Colonic mucosa (tissue), 4 donors: ENCODE measurements at regions not wholly inside any gene's neighbourhood (a gene's known extent, or its start where the extent isn't known, plus 50 kb on each side); places are given as distances from the start of the nearest gene placed in this dataset.

Experiments used
- DNase-seq: peaks from one replicate; pipeline ENCODE4 v3.0.0-alpha.2; 2020
- H3K27ac ChIP-seq: fragments of 200-600 bp; one replicate; pipeline ENCODE4 v1.8.0; 2021
- H3K27me3 ChIP-seq: fragments of 200-600 bp; one replicate; pipeline ENCODE4 v1.8.0; 2021
- H3K36me3 ChIP-seq: fragments of 200-600 bp; one replicate; pipeline ENCODE4 v1.8.0; 2021
- H3K4me1 ChIP-seq: fragments of 200-600 bp; one replicate; pipeline ENCODE4 v1.8.0; 2021; ENCODE audit warnings: mild to moderate bottlenecking
- H3K4me3 ChIP-seq: fragments of 200-600 bp; one replicate; pipeline ENCODE4 v1.8.0; 2021
- H3K9ac ChIP-seq, 2 donors: one replicate each; pipeline ENCODE4 v1.7.0; 2013; ENCODE audit warnings: control low read depth in 2 of 2, low read depth in 2 of 2, low read length in 2 of 2
- H3K9me3 ChIP-seq: fragments of 200-600 bp; one replicate; pipeline ENCODE4 v1.8.0; 2021
- CTCF ChIP-seq: fragments of 200-600 bp; IDR thresholded peaks from one replicate; pipeline ENCODE4 v1.8.0; 2022; ENCODE audit warnings: antibody characterized with exemption, mild to moderate bottlenecking
- intact Hi-C: fragments of 100-400 bp; cut with DNase I; formaldehyde crosslinking; loops from one replicate; pipeline ENCODE4 v1.14.1; 2022
- donor health status: healthy.
- donor health status: DM: no; HTN: no; CAD: no.
- donor health status: DM: no; HTN: no; CAD: no.

GRCh38 chr11:38006466-38006865 lies 1408.4 kb upstream of the RAG2 start:
- no peak overlapping the region for H3K9ac ChIP-seq
- no peak overlapping the region for H3K4me3 ChIP-seq
- intact Hi-C loops, result no loop called here
- H3K36me3 ChIP-seq, result no peaks in the 10 kb centered on the region
- no peaks in the 10 kb centered on the region for H3K4me1 ChIP-seq
- H3K27me3 ChIP-seq, result no peaks in the 10 kb centered on the region
- H3K9me3 ChIP-seq, result no peaks in the 10 kb centered on the region
- H3K27ac ChIP-seq, result no peak overlapping the region
- TF ChIP-seq CTCF, result no peak
- no peak for DNase-seq

- intact Hi-C loops, result no loop called here
- Histone ChIP-seq H3K9ac (no peak overlapping the region), H3K27ac (no peak overlapping the region), H3K4me3 (no peak overlapping the region), H3K27me3 (no peaks in the 10 kb centered on the region), H3K36me3 (no peaks in the 10 kb centered on the region), H3K4me1 (no peaks in the 10 kb centered on the region), H3K9me3 (no peaks in the 10 kb centered on the region)
- DNase-seq, result no peak
- no peak for TF ChIP-seq CTCF
Measured at GRCh38 chr11:38005597-38005996, 1407.6 kb upstream of the RAG2 start.

GRCh38 chr11:37999171-37999570 lies 1401.1 kb upstream of the RAG2 start:
- TF ChIP-seq CTCF, result no peak
- Histone ChIP-seq H3K9ac (no peak overlapping the region), H3K27ac (no peak overlapping the region), H3K36me3 (no peaks in the 10 kb centered on the region), H3K4me3 (no peak overlapping the region), H3K4me1 (no peaks in the 10 kb centered on the region), H3K27me3 (no peaks in the 10 kb centered on the region), H3K9me3 (no peaks in the 10 kb centered on the region)
- intact Hi-C loops, result no loop called here
- no peak for DNase-seq

- Histone ChIP-seq H3K36me3 (no peaks in the 10 kb centered on the region), H3K4me3 (no peak overlapping the region), H3K27me3 (no peaks in the 10 kb centered on the region), H3K9me3 (no peaks in the 10 kb centered on the region), H3K9ac (no peak overlapping the region), H3K27ac (no peak overlapping the region), H3K4me1 (no peaks in the 10 kb centered on the region)
- intact Hi-C loops, result no loop called here
- no peak for DNase-seq
- no peak for TF ChIP-seq CTCF
Measured at GRCh38 chr11:37995886-37996285, 1397.8 kb upstream of the RAG2 start.

GRCh38 chr11:37988031-37988430 lies 1390.0 kb upstream of the RAG2 start:
- no peaks in the 10 kb centered on the region for H3K4me1 ChIP-seq
- no peak overlapping the region for H3K4me3 ChIP-seq
- no peaks in the 10 kb centered on the region for H3K27me3 ChIP-seq
- no peaks in the 10 kb centered on the region for H3K36me3 ChIP-seq
- no peaks in the 10 kb centered on the region for H3K9me3 ChIP-seq
- H3K27ac ChIP-seq, result no peak overlapping the region
- H3K9ac ChIP-seq, result no peak overlapping the region
- intact Hi-C loops, result no loop called here
- no peak for TF ChIP-seq CTCF
- no peak for DNase-seq

GRCh38 chr11:37984991-37985390 lies 1387.0 kb upstream of the RAG2 start:
- Histone ChIP-seq H3K9ac (no peak overlapping the region), H3K9me3 (no peaks in the 10 kb centered on the region), H3K27me3 (no peaks in the 10 kb centered on the region), H3K36me3 (no peaks in the 10 kb centered on the region), H3K4me3 (no peak overlapping the region), H3K4me1 (no peaks in the 10 kb centered on the region), H3K27ac (no peak overlapping the region)
- no peak for DNase-seq
- no peak for TF ChIP-seq CTCF
- intact Hi-C loops, result no loop called here
